NCI-H69 (cell line): ENCODE measurements at regions not wholly inside any gene's neighbourhood (a gene's known extent, or its start where the extent isn't known, plus 50 kb on each side); places are given as distances from the start of the nearest gene placed in this dataset.

ENCODE experiments used
- DNase-seq: peaks from one replicate; lab custom pipeline; 2025; lab: John Stamatoyannopoulos, UW

- DNase-seq = no peak
Observed at GRCh38 chr5:148708854-148709253, 54.5 kb upstream of the HTR4 start.

- DNase-seq = no peak
Observed at GRCh38 chr5:148711961-148712360, 57.6 kb upstream of the HTR4 start.

- no peak for DNase-seq
Observed at GRCh38 chr5:148713735-148714508, 59.6 kb upstream of the HTR4 start.

- DNase-seq = no peak
Observed at GRCh38 chr5:148716716-148717115, 62.4 kb upstream of the HTR4 start.

- DNase-seq = no peak
Observed at GRCh38 chr5:148717668-148718067, 63.3 kb upstream of the HTR4 start.

- no peak for DNase-seq
Observed at GRCh38 chr5:148719605-148720004, 65.3 kb upstream of the HTR4 start.

GRCh38 chr5:148720257-148720656 is 65.9 kb upstream of the HTR4 start:
- DNase-seq = no peak

GRCh38 chr5:148723143-148723542 is 68.8 kb upstream of the HTR4 start:
- DNase-seq = no peak

- DNase-seq = peak; percentile 41
Observed at GRCh38 chr5:148725675-148726074, 71.3 kb upstream of the HTR4 start.

GRCh38 chr5:148729182-148729581 is 74.9 kb upstream of the HTR4 start:
- peak; percentile 13 for DNase-seq

GRCh38 chr5:148730270-148730669 is 75.9 kb upstream of the HTR4 start:
- DNase-seq = no peak

- DNase-seq = peak; percentile 89
Observed at GRCh38 chr5:148730942-148731898, 76.9 kb upstream of the HTR4 start.

GRCh38 chr5:148732692-148733091 is 78.4 kb upstream of the HTR4 start:
- DNase-seq = peak; percentile 66

- DNase-seq = peak; percentile 88
Observed at GRCh38 chr5:148733601-148734438, 79.5 kb upstream of the HTR4 start.

GRCh38 chr5:148734518-148734917 is 80.2 kb upstream of the HTR4 start:
- peak; percentile 18 for DNase-seq

- no peak for DNase-seq
Observed at GRCh38 chr5:148735301-148735835, 81.0 kb upstream of the HTR4 start.

- DNase-seq = no peak
Observed at GRCh38 chr5:148739023-148739422, 84.7 kb upstream of the HTR4 start.

GRCh38 chr5:148739524-148739923 is 85.2 kb upstream of the HTR4 start:
- no peak for DNase-seq

GRCh38 chr5:148740079-148740858 is 85.9 kb upstream of the HTR4 start:
- no peak for DNase-seq

GRCh38 chr5:148740966-148741742 is 85.3 kb upstream of the ADRB2 start:
- DNase-seq = peak; percentile 55
